ENCODE measurements at regions not wholly inside any gene's neighbourhood (a gene's known extent, or its start where the extent isn't known, plus 50 kb on each side); places are given as distances from the start of the nearest gene placed in this dataset.
"Not testable (repeated sequence)": the region's sequence is repeated elsewhere in the genome, so short reads cannot be mapped to it uniquely, and the experiment has no call there.

- CTCF ChIA-PET, result no interaction called here
- TF ChIP-seq CTCF (IDR thresholded peaks at IDR 0.05; ENCODE audit: insufficient read depth, low read depth, low read length), result no peak
- Histone ChIP-seq H3K36me3 (ENCODE audit: control insufficient read depth, insufficient read depth, low read length) (no peaks in the 10 kb centered on the region), H3K4me3 (ENCODE audit: low read depth, low read length) (no peak overlapping the region), H3K27me3 (ENCODE audit: control insufficient read depth, insufficient read depth, low read length) (no peaks in the 10 kb centered on the region)
- DNase-seq (ENCODE audit: low read depth), result no peak
- POLR2A ChIA-PET, result no interaction called here
These were observed 565.5 kb downstream of the FRK start for GRCh38 chr6:115495184-115495583.

- ChIA-PET POLR2A (no interaction called here), CTCF (interaction anchor here (1.5 kb wide), 1 partner anchor 14 kb away, joined by 3 read pairs; no protein-coding TSS in a partner anchor)
- H3K4me3 ChIP-seq (ENCODE audit: low read depth, low read length), result no peak overlapping the region
- no peak for DNase-seq (ENCODE audit: low read depth)
- TF ChIP-seq CTCF (IDR thresholded peaks at IDR 0.05; ENCODE audit: insufficient read depth, low read depth, low read length), result no peak
- H3K36me3 ChIP-seq (ENCODE audit: control insufficient read depth, insufficient read depth, low read length), result no peaks in the 10 kb centered on the region
- no peaks in the 10 kb centered on the region for H3K27me3 ChIP-seq (ENCODE audit: control insufficient read depth, insufficient read depth, low read length)
These were observed 573.4 kb downstream of the FRK start for GRCh38 chr6:115487331-115487730.

GRCh38 chr6:115485400-115485799 lies 575.3 kb downstream of the FRK start:
- CTCF ChIA-PET, result interaction anchor here (1.5 kb wide), 1 partner anchor 411 kb away, joined by 3 read pairs; no protein-coding TSS in a partner anchor
- no peak overlapping the region for H3K4me3 ChIP-seq (ENCODE audit: low read depth, low read length)
- no peaks in the 10 kb centered on the region for H3K36me3 ChIP-seq (ENCODE audit: control insufficient read depth, insufficient read depth, low read length)
- POLR2A ChIA-PET, result no interaction called here
- H3K27me3 ChIP-seq (ENCODE audit: control insufficient read depth, insufficient read depth, low read length), result no peaks in the 10 kb centered on the region
- no peak for TF ChIP-seq CTCF (IDR thresholded peaks at IDR 0.05; ENCODE audit: insufficient read depth, low read depth, low read length)
- DNase-seq (ENCODE audit: low read depth), result no peak

GRCh38 chr6:115480543-115480942 lies 580.1 kb downstream of the FRK start:
- H3K4me3 ChIP-seq (ENCODE audit: low read depth, low read length); POLR2A ChIA-PET; DNase-seq (ENCODE audit: low read depth); H3K36me3 ChIP-seq (ENCODE audit: control insufficient read depth, insufficient read depth, low read length); H3K27me3 ChIP-seq (ENCODE audit: control insufficient read depth, insufficient read depth, low read length): not testable (repeated sequence)
- CTCF ChIA-PET, result interaction anchor here (1.0 kb wide), 1 partner anchor 136 kb away, joined by 3 read pairs; no protein-coding TSS in a partner anchor

- no peak for DNase-seq (ENCODE audit: low read depth)
- ChIA-PET POLR2A (no interaction called here), CTCF (interaction anchor here (0.6 kb wide), 1 partner anchor 23 kb away, joined by 3 read pairs; no protein-coding TSS in a partner anchor)
- H3K4me3 ChIP-seq (ENCODE audit: low read depth, low read length), result no peak overlapping the region
- TF ChIP-seq CTCF (IDR thresholded peaks at IDR 0.05; ENCODE audit: insufficient read depth, low read depth, low read length), result no peak
- H3K27me3 ChIP-seq (ENCODE audit: control insufficient read depth, insufficient read depth, low read length), result no peaks in the 10 kb centered on the region
- no peaks in the 10 kb centered on the region for H3K36me3 ChIP-seq (ENCODE audit: control insufficient read depth, insufficient read depth, low read length)
These were observed 586.1 kb downstream of the FRK start for GRCh38 chr6:115474443-115475041.
